H1 (cell line): ENCODE measurements at regions not wholly inside any gene's neighbourhood (a gene's known extent, or its start where the extent isn't known, plus 50 kb on each side); places are given as distances from the start of the nearest gene placed in this dataset.
"Not testable (repeated sequence)": the region's sequence is repeated elsewhere in the genome, so short reads cannot be mapped to it uniquely, and the experiment has no call there.

Source experiments
- CTCF ChIA-PET: fragments of 300-600 bp; sonication (Branson Sonifier 250); formaldehyde crosslinking; loops from one replicate; lab custom pipeline; 2021; ENCODE audit not compliant: partially characterized antibody; lab: Charles Lee
- POLR2A ChIA-PET: fragments of 300-600 bp; sonication (Branson Sonifier 250); formaldehyde crosslinking; loops from one replicate; lab custom pipeline; 2021; ENCODE audit warnings: inconsistent platforms; ENCODE audit not compliant: partially characterized antibody; lab: Charles Lee
- DNase-seq, 2 experiments: peaks; one replicate each; pipeline versions ENCODE4 v3.0.0 to v3.0.0-alpha.2; 2010 to 2022; ENCODE audit warnings: low spot score in 2 of 2, low read depth in 1 of 2, mixed read lengths in 1 of 2
- FAIRE-seq: peaks from 2 replicates; lab custom pipeline; 2011; peaks lifted over from hg19 to GRCh38; lab: Jason Lieb, UNC
- H2AFZ ChIP-seq: 2 replicates; pipeline ENCODE4 v1.8.1; 2012; ENCODE audit warnings: low read length, inconsistent platforms
- H2AK5ac ChIP-seq: 2 replicates; pipeline ENCODE4 v1.6.1; 2013; ENCODE audit warnings: low read depth, low read length
- H2BK120ac ChIP-seq: replicated peaks from 2 replicates; pipeline ENCODE3; 2013; ENCODE audit warnings: low read depth, low read length, inconsistent platforms
- H2BK12ac ChIP-seq: 2 replicates; pipeline ENCODE4 v1.6.1; 2013; ENCODE audit warnings: low read depth, low read length
- H2BK15ac ChIP-seq: 2 replicates; pipeline ENCODE4 v1.6.1; 2013; ENCODE audit warnings: low read length
- H2BK20ac ChIP-seq: 2 replicates; pipeline ENCODE4 v1.6.1; 2013; ENCODE audit warnings: low read length
- H2BK5ac ChIP-seq: 2 replicates; pipeline ENCODE4 v1.6.1; 2013; ENCODE audit warnings: low read depth, low read length
- H3K14ac ChIP-seq: 2 replicates; pipeline ENCODE4 v1.6.1; 2013; ENCODE audit warnings: inconsistent platforms; ENCODE audit not compliant: insufficient read length
- H3K18ac ChIP-seq: 2 replicates; pipeline ENCODE4 v1.6.1; 2013; ENCODE audit warnings: low read length; ENCODE audit errors: extremely low read depth
- H3K23ac ChIP-seq: 2 replicates; pipeline ENCODE4 v1.6.1; 2013; ENCODE audit warnings: inconsistent platforms; ENCODE audit not compliant: insufficient read length
- H3K23me2 ChIP-seq: 2 replicates; pipeline ENCODE4 v1.6.1; 2013; ENCODE audit warnings: low read depth, low read length
- H3K27ac ChIP-seq: 2 replicates; pipeline ENCODE4 v1.6.1; 2011; ENCODE audit warnings: low read depth, low read length, inconsistent platforms
- H3K27me3 ChIP-seq, 4 experiments: replicated peaks in 1 of 4; 1 replicate in 1 of 4; 2 replicates in 3 of 4; pipeline versions ENCODE4 v1.6.1 to v1.8.1; 2011 to 2013; ENCODE audit warnings: low read length in 3 of 4, mild to moderate bottlenecking in 3 of 4, inconsistent platforms in 2 of 4, mixed read lengths in 2 of 4, moderate library complexity in 1 of 4; ENCODE audit not compliant: control insufficient read depth in 3 of 4, insufficient read depth in 3 of 4; ENCODE audit errors: extremely low read depth in 1 of 4
- H3K36me3 ChIP-seq, 4 experiments: 2 replicates each; pipeline versions ENCODE4 v1.6.1 to v1.8.1; 2011 to 2013; ENCODE audit warnings: mild to moderate bottlenecking in 4 of 4, low read length in 3 of 4, moderate library complexity in 2 of 4, control low read depth in 1 of 4, inconsistent platforms in 1 of 4; ENCODE audit not compliant: insufficient read depth in 4 of 4, control insufficient read depth in 2 of 4
- H3K4ac ChIP-seq: replicated peaks from 2 replicates; pipeline ENCODE3; 2013; ENCODE audit warnings: low read length, low read depth, mixed read lengths, inconsistent platforms; ENCODE audit not compliant: insufficient read length
- H3K4me1 ChIP-seq, 4 experiments: replicated peaks in 1 of 4; 1 replicate in 1 of 4; 2 replicates in 3 of 4; pipeline versions ENCODE4 v1.6.1 to v1.8.1; 2011 to 2013; ENCODE audit warnings: low read length in 3 of 4, inconsistent platforms in 2 of 4, mixed read lengths in 1 of 4; ENCODE audit not compliant: insufficient read depth in 4 of 4, control insufficient read depth in 3 of 4
- H3K4me2 ChIP-seq, 2 experiments: 2 replicates each; pipeline versions ENCODE4 v1.6.1 to v1.8.1; 2011 to 2013; ENCODE audit warnings: low read depth in 2 of 2, low read length in 2 of 2, control low read depth in 1 of 2, inconsistent platforms in 1 of 2, mild to moderate bottlenecking in 1 of 2; ENCODE audit not compliant: insufficient read depth in 1 of 2
- H3K4me3 ChIP-seq, 4 experiments: fragments of 200-600, 300-600 bp in 1 of 4; sonication (generic), shearing (Covaris generic), sonication (Bioruptor Twin) in 1 of 4; 2 replicates each; pipeline versions ENCODE4 v1.5.1 to v1.8.1; 2011 to 2016; ENCODE audit warnings: low read length in 4 of 4, low read depth in 3 of 4, control low read depth in 2 of 4, inconsistent platforms in 2 of 4, mild to moderate bottlenecking in 2 of 4, mixed read lengths in 1 of 4, moderate library complexity in 1 of 4; ENCODE audit not compliant: insufficient read depth in 2 of 4; ENCODE audit errors: extremely low read depth in 1 of 4
- H3K56ac ChIP-seq: replicated peaks from 2 replicates; pipeline ENCODE3; 2013; ENCODE audit warnings: low read depth, mild to moderate bottlenecking, mixed read lengths, low read length, inconsistent platforms; ENCODE audit not compliant: insufficient read length
- H3K79me1 ChIP-seq: 2 replicates; pipeline ENCODE4 v1.6.1; 2013; ENCODE audit warnings: low read depth, low read length, control low read depth
- H3K79me2 ChIP-seq, 2 experiments: 2 replicates each; pipeline versions ENCODE4 v1.6.1 to v1.8.1; 2012 to 2013; ENCODE audit warnings: low read length in 2 of 2, mild to moderate bottlenecking in 2 of 2, inconsistent platforms in 1 of 2; ENCODE audit not compliant: insufficient read depth in 2 of 2, control insufficient read depth in 1 of 2
- H3K9ac ChIP-seq, 4 experiments: replicated peaks in 1 of 4; 1 replicate in 1 of 4; 2 replicates in 3 of 4; pipeline versions ENCODE4 v1.6.1 to v1.8.1; 2011 to 2013; ENCODE audit warnings: low read depth in 3 of 4, low read length in 3 of 4, control low read depth in 2 of 4, mild to moderate bottlenecking in 2 of 4, moderate library complexity in 2 of 4, inconsistent platforms in 1 of 4; ENCODE audit errors: extremely low read depth in 1 of 4
- H3K9me3 ChIP-seq, 2 experiments: 2 replicates each; pipeline versions ENCODE4 v1.6.1 to v1.8.1; 2012 to 2013; ENCODE audit warnings: mild to moderate bottlenecking in 2 of 2, moderate library complexity in 2 of 2, control low read depth in 1 of 2, inconsistent platforms in 1 of 2, low read depth in 1 of 2, low read length in 1 of 2, mixed read lengths in 1 of 2; ENCODE audit not compliant: insufficient read depth in 2 of 2
- H4K20me1 ChIP-seq, 2 experiments: replicated peaks in 1 of 2; 2 replicates each; pipeline versions ENCODE3 to v1.8.1; 2011 to 2013; ENCODE audit warnings: inconsistent platforms in 2 of 2, low read length in 2 of 2, mild to moderate bottlenecking in 1 of 2; ENCODE audit not compliant: insufficient read depth in 2 of 2, control insufficient read depth in 1 of 2
- H4K5ac ChIP-seq: 2 replicates; pipeline ENCODE4 v1.6.1; 2013; ENCODE audit warnings: low read length, low read depth, mixed read lengths, inconsistent platforms; ENCODE audit not compliant: insufficient read length
- H4K8ac ChIP-seq: 2 replicates; pipeline ENCODE4 v1.8.0; 2013; ENCODE audit warnings: mild to moderate bottlenecking, moderate library complexity, low read length, inconsistent platforms; ENCODE audit not compliant: insufficient read depth; ENCODE audit errors: extremely low read depth
- H4K91ac ChIP-seq: replicated peaks from 2 replicates; pipeline ENCODE3; 2013; ENCODE audit warnings: low read length, mixed read lengths, inconsistent platforms; ENCODE audit not compliant: insufficient read length
- POLR2A ChIP-seq, 2 experiments: IDR thresholded peaks; 1 replicate in 1 of 2; 2 replicates in 1 of 2; pipeline ENCODE4 v1.6.1; 2011; ENCODE audit warnings: low read depth in 2 of 2, low read length in 2 of 2, mild to moderate bottlenecking in 2 of 2; ENCODE audit errors: control extremely low read depth in 1 of 2

- peak overlapping the region; percentile 6 to 58; a peak in 2 of 4 replicates for H3K4me2 ChIP-seq
Measured at GRCh38 chr6:93829757-93830156, 410.4 kb upstream of the EPHA7 start.

More at GRCh38 chr6:93829757-93830156, 410.4 kb upstream of the EPHA7 start:
- not testable (repeated sequence) for H3K27ac ChIP-seq, H3K18ac ChIP-seq, H2BK20ac ChIP-seq, H3K23ac ChIP-seq, H2AK5ac ChIP-seq, H3K27me3 ChIP-seq, H3K9ac ChIP-seq, H2BK15ac ChIP-seq, H3K14ac ChIP-seq, H4K5ac ChIP-seq, DNase-seq, H3K4me1 ChIP-seq, H3K56ac ChIP-seq, H3K9me3 ChIP-seq, H2AFZ ChIP-seq, H3K79me1 ChIP-seq, H3K23me2 ChIP-seq, H3K4ac ChIP-seq, H2BK120ac ChIP-seq, H4K20me1 ChIP-seq, H4K91ac ChIP-seq, H4K8ac ChIP-seq, H2BK12ac ChIP-seq, H3K79me2 ChIP-seq, FAIRE-seq
- Histone ChIP-seq H2BK5ac (peak overlapping the region; percentile 52; the same call in 1 of the 2 replicates), H3K4me3 (peak overlapping the region in 1 of 4 experiments; percentile 30; a peak in 2 of 8 replicates), H3K36me3 (peaks cover 0 to 50% (median 17%) of the 10 kb centered on the region in 4 experiments; a peak in 4 of 8 replicates)
- peak in 1 of 2 experiments; percentile 49; a peak in 1 of 3 replicates for TF ChIP-seq POLR2A (IDR thresholded peaks at IDR 0.05; ENCODE audit: control extremely low read depth in 1 of 2, low read depth in 2 of 2, low read length in 2 of 2)
- CTCF ChIA-PET: interaction anchor here (1.8 kb wide), 1 partner anchor 108 kb away, joined by 4 read pairs; no protein-coding TSS in a partner anchor
- POLR2A ChIA-PET: interaction anchor here (0.7 to 2.0 kb wide), 13 partner anchors 8 to 254 kb away, joined by 3 to 12 read pairs (median 4); no protein-coding TSS in a partner anchor
